LNCAP (cell line): ENCODE measurements at regions not wholly inside any gene's neighbourhood (a gene's known extent, or its start where the extent isn't known, plus 50 kb on each side); places are given as distances from the start of the nearest gene placed in this dataset.

ENCODE experiments used
- CTCF ChIP-seq: fragments of 450-650 bp; IDR thresholded peaks from 2 replicates; pipeline ENCODE4 v1.5.1; 2017; ENCODE audit warnings: mild to moderate bottlenecking

- TF ChIP-seq CTCF = no peak
These were observed 533.0 kb upstream of the SEMA6D start for GRCh38 chr15:47184003-47184907.

- no peak for TF ChIP-seq CTCF
These were observed 532.1 kb upstream of the SEMA6D start for GRCh38 chr15:47184908-47185801.

- no peak for TF ChIP-seq CTCF
These were observed 531.2 kb upstream of the SEMA6D start for GRCh38 chr15:47186075-47186474.

GRCh38 chr15:47188758-47189507, 528.4 kb upstream of the SEMA6D start:
- no peak for TF ChIP-seq CTCF

GRCh38 chr15:47194718-47195117, 522.6 kb upstream of the SEMA6D start:
- TF ChIP-seq CTCF = peak; percentile 61

GRCh38 chr15:47196048-47196447, 521.3 kb upstream of the SEMA6D start:
- peak; percentile 84 for TF ChIP-seq CTCF

GRCh38 chr15:47203993-47204392, 513.3 kb upstream of the SEMA6D start:
- no peak for TF ChIP-seq CTCF
